ENCODE measurements at regions not wholly inside any gene's neighbourhood (a gene's known extent, or its start where the extent isn't known, plus 50 kb on each side); places are given as distances from the start of the nearest gene placed in this dataset.

DNA sequence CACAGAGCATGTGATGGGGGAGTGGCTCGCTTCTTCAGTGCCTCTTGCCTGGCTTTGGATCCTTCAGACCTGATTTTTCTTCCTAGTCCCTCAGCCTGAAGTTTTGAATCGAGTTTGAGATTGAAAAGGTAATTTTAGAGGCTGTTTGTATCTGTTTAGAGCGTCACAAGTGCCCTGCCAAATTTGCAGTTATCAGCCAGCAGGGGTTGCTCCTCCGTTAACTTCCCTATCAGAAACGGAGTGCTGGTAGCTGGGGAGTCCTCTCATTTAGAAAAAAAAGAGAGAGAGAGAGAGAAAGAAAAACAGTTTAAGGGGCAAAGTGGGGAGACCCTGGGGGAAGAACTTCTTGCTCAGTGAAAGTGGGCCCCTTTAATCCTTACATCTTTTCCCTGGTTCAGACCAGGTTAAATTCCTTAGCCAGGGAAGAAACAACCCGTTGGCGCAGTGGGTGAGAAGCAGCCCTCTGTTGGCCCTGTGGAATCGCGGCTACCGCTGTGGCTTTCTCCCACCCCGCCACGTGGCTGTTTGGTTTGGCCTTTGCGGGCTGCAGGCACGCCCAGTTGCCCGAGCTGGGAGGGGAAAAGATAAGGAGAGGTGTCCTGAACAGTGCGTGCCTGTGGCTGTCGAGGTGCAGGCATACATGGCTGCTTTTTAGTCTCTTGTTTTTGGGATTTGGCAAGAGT is 576.7 kb upstream of the ACO1 start:
- H3K27ac ChIP-seq = no peak overlapping the region
- H3K4me1 ChIP-seq (replicated peaks in 1 of 2) = no peaks in the 10 kb centered on the region
- ATAC-seq (replicated peaks in 6 of 8) = no peak
- in situ Hi-C loops (cut with MboI; ENCODE audit: low pct_unique_long_range_greater_than_20kb in 2 of 9, low sequenced_read_pairs in 9 of 9, unreplicated experiment in 9 of 9) = no loop called here
- 0 to 100% (median 62%) methylated on average over 1 to 8 of the region's 17 CpGs for WGBS, 10 experiments
- H3K4me3 ChIP-seq = no peak overlapping the region

DNA sequence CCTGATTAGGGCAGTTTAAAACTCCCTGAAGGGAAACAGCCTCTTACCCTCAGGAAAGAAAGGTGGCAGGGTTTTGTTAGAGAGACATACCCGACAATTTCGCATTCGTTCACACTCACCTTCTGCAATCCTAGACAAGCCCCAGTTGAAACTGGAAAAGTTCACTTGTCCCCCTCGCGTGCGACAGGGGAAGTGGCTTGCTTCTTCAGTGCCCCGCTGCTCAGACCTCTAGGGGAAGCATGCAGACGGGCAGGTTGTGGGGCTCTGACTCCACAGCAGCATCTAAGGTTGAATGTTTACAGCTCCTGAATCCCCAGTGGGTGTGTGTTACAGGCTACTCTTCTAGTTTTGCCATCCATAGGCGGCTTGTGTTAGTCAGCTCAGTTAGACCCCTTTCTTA is 575.7 kb upstream of the ACO1 start:
- in situ Hi-C loops (cut with MboI; ENCODE audit: low pct_unique_long_range_greater_than_20kb in 2 of 9, low sequenced_read_pairs in 9 of 9, unreplicated experiment in 9 of 9) = no loop called here
- 0 to 100% (median 93%) methylated on average over 1 to 9 of the region's 9 CpGs; no CpG with 5 or more reads in 5 of the 10 experiments for WGBS, 10 experiments
- ATAC-seq (replicated peaks in 6 of 8) = no peak
- H3K4me1 ChIP-seq (replicated peaks in 1 of 2) = no peaks in the 10 kb centered on the region
- H3K27ac ChIP-seq = no peak overlapping the region
- H3K4me3 ChIP-seq = no peak overlapping the region

DNA sequence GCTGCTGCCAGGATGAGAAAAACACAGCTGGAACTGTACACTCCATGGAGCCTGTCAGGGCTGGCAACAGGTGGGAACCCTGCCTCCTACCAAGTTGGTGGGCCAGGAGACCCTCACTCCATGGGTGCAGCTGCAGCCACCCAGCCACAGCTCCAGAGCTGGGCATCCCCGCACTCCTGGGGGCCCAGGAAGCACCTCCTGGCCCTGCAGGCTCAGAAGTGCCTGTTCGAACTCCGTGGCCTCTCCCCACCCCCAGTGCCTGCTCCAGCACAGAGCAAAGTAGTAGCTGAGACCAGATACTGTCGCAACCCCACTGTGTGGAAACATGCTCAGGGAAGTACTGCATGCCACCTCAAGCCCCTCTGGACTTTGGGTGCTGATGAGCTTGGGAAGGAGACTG is 564.0 kb upstream of the ACO1 start:
- ATAC-seq (replicated peaks in 6 of 8) = no peak
- H3K4me1 ChIP-seq (replicated peaks in 1 of 2) = no peaks in the 10 kb centered on the region
- in situ Hi-C loops (cut with MboI; ENCODE audit: low pct_unique_long_range_greater_than_20kb in 2 of 9, low sequenced_read_pairs in 9 of 9, unreplicated experiment in 9 of 9) = no loop called here
- whole genome bisulfite sequencing, 10 experiments = 50 to 60% methylated on average over 1 to 3 of the region's 4 CpGs; no CpG with 5 or more reads in 8 of the 10 experiments
- no peak overlapping the region for H3K4me3 ChIP-seq
- H3K27ac ChIP-seq = no peak overlapping the region

DNA sequence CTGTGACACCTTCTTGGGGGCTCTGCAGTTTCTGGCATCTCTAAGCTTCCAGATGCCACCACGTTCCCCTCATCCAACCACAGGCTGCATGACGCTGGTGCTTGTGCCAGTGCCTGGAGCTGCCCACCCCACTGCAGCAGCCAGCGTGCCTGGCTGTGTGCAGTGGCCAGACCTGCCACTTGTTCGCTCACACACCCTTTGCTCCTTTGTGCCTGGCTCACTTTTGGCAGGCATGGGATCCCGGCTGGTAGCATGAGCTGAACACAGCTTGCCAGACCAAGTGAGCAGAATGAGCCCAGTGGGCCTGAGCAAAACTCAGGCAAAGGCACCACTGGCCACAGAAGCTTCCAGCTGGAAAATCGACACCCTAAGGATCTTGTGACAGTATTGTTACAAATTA is 562.9 kb upstream of the ACO1 start:
- in situ Hi-C loops (cut with MboI; ENCODE audit: low pct_unique_long_range_greater_than_20kb in 2 of 9, low sequenced_read_pairs in 9 of 9, unreplicated experiment in 9 of 9) = no loop called here
- no peak overlapping the region for H3K27ac ChIP-seq
- 0 to 100% (median 66%) methylated on average over 1 to 3 of the region's 6 CpGs; no CpG with 5 or more reads in 4 of the 10 experiments for WGBS, 10 experiments

DNA sequence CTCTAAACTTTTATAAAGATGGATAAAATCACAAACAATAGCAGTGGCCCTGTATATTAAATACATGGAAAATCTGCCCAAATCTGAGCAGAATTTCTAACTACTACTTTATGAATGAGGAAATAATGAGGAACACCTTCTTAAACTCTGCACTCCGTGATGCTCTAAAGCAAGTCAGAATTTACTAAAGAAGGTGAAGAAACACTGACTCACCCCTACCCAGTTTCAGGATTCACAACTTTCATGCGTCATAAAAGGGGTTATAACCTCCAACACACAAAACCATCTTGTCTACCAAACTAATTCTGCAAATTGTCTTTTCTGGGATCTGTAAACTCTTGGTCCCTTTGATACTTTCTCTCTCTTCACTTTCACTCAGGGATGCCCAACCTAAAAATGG is 561.1 kb upstream of the ACO1 start:
- 29 to 100% (median 75%) methylated on average over 1 to 2 of the region's 2 CpGs; no CpG with 5 or more reads in 3 of the 10 experiments for WGBS, 10 experiments
- H3K4me3 ChIP-seq = no peak overlapping the region
- ATAC-seq (replicated peaks in 6 of 8) = no peak
- H3K4me1 ChIP-seq (replicated peaks in 1 of 2) = no peaks in the 10 kb centered on the region
- in situ Hi-C loops (cut with MboI; ENCODE audit: low pct_unique_long_range_greater_than_20kb in 2 of 9, low sequenced_read_pairs in 9 of 9, unreplicated experiment in 9 of 9) = no loop called here
- no peak overlapping the region for H3K27ac ChIP-seq

More for the DNA sequence above, 562.9 kb upstream of the ACO1 start:
- H3K4me3 ChIP-seq = no peak overlapping the region
- no peaks in the 10 kb centered on the region for H3K4me1 ChIP-seq (replicated peaks in 1 of 2)
- no peak for ATAC-seq (replicated peaks in 6 of 8)

DNA sequence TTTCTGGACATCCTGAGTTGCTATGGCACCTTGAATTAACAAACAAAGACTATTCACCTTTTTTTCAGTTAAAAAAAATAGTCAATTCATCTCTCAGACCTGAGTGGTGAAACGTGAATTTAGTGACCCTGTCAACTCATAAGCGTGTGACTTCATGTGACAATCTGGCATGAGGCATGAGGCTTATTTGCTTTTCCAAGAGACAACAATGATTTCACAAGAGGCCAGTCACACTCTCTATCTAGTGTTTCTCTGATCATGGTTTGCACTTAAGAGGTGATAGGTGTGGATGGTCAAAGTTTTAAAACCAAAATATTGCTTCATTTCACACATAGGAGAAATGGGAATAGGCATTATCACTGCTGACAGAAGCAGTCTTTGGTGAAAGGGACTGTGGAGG is 559.6 kb upstream of the ACO1 start:
- Histone ChIP-seq H3K4me1 (replicated peaks in 1 of 2) (no peaks in the 10 kb centered on the region), H3K27ac (no peak overlapping the region), H3K4me3 (no peak overlapping the region)
- WGBS, 10 experiments = 0 to 100% (median 60%) methylated on average over 1 to 2 of the region's 2 CpGs; no CpG with 5 or more reads in 3 of the 10 experiments
- ATAC-seq (replicated peaks in 6 of 8) = peak in 1 of 8 experiments; percentile 63
- in situ Hi-C loops (cut with MboI; ENCODE audit: low pct_unique_long_range_greater_than_20kb in 2 of 9, low sequenced_read_pairs in 9 of 9, unreplicated experiment in 9 of 9) = no loop called here

DNA sequence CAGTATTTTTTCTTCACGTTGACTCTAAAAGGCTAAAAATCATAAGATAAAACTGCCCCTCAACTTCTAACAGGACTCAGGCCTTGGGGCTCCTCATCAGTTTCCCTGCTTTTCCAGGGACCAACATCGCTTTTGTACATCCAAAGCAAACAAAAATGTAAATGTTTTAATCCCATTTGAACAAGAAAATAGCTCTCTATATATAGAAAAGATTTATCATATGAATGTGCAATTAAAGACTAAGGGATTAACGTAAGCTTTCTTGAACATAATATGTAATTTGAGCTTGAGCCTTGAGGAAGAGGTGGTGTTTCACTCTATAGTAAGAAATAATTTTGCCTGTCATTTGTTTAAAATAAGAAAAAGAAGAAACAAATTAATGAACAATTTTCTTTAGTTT is 547.2 kb upstream of the ACO1 start:
- no peak for ATAC-seq (replicated peaks in 6 of 8)
- Histone ChIP-seq H3K27ac (no peak overlapping the region), H3K4me1 (replicated peaks in 1 of 2) (no peaks in the 10 kb centered on the region), H3K4me3 (no peak overlapping the region)
- in situ Hi-C loops (cut with MboI; ENCODE audit: low pct_unique_long_range_greater_than_20kb in 2 of 9, low sequenced_read_pairs in 9 of 9, unreplicated experiment in 9 of 9) = no loop called here
- WGBS, 10 experiments = 0 to 100% (median 81%) methylated on average over 1 to 3 of the region's 3 CpGs

DNA sequence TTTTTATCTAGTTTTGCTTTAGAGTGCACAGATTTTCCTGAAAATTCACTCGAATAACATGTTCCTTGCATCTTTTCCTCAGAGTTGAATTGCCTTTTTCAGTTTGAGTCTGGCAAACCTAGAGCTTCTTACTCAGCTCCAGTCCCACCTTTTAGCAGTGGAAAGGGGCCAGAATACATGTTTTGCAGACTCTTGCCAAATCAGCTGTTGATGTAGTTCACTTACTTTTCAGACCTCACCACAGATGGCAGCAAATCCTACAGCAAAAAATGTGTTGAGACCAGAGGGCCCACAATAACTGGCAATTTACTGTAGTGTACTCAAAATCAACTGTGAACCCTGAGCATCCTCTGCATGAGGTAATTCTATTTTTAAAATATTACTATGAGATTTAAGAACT is 545.2 kb upstream of the ACO1 start:
- peak in 1 of 8 experiments; percentile 16 for ATAC-seq (replicated peaks in 6 of 8)
- in situ Hi-C loops (cut with MboI; ENCODE audit: low pct_unique_long_range_greater_than_20kb in 2 of 9, low sequenced_read_pairs in 9 of 9, unreplicated experiment in 9 of 9) = no loop called here

DNA sequence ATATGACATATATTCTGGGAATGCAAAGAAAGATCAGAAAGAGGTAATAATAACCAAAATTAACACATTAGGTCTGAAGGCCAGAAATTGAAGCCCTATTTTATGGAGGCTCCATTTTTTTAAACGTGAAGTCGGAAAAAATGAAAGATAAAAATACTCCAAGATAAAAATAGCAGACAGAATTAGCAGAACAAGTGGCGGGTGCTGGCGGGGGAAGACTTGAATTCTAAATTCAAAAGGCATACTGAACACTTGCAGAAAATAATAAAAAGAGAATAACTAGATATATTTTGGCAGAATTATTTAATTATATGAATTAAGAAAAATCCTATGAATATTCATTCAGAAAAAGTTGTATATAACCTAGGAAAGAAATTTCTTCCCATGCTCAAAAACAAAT is 543.7 kb upstream of the ACO1 start:
- H3K4me3 ChIP-seq = no peak overlapping the region
- WGBS, 10 experiments = 0 to 100% (median 83%) methylated on average over 2 to 4 of the region's 4 CpGs
- H3K4me1 ChIP-seq (replicated peaks in 1 of 2) = no peaks in the 10 kb centered on the region
- in situ Hi-C loops (cut with MboI; ENCODE audit: low pct_unique_long_range_greater_than_20kb in 2 of 9, low sequenced_read_pairs in 9 of 9, unreplicated experiment in 9 of 9) = no loop called here
- ATAC-seq (replicated peaks in 6 of 8) = no peak
- H3K27ac ChIP-seq = no peak overlapping the region

More for the DNA sequence above, 545.2 kb upstream of the ACO1 start:
- Histone ChIP-seq H3K4me1 (replicated peaks in 1 of 2) (no peaks in the 10 kb centered on the region), H3K27ac (no peak overlapping the region), H3K4me3 (no peak overlapping the region)
- WGBS, 10 experiments = 0 to 86% (median 40%) methylated on average over 1 of the region's 1 CpG; no CpG with 5 or more reads in 3 of the 10 experiments

DNA sequence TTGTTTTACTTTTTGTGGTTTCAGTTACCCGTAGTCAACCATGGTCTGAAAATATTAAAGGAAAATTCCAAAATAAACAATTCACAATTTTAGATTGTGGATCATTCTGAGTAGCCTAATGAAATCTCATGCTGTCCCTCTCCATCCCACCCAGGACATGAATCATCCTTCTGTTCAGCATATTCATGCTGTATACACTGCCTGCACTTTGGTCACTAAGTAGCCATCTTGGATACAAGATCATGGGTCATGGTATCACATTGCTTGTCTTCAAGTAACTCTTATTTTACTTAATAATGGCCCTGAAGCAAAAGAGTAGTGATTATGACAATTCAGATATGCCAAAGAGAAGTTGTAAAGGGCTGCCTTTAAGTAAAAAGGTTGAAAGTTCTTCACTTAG is 536.5 kb upstream of the ACO1 start:
- H3K4me3 ChIP-seq = no peak overlapping the region
- 0 to 100% (median 91%) methylated on average over 1 of the region's 1 CpG; no CpG with 5 or more reads in 3 of the 10 experiments for WGBS, 10 experiments
- no peak for ATAC-seq (replicated peaks in 6 of 8)

DNA sequence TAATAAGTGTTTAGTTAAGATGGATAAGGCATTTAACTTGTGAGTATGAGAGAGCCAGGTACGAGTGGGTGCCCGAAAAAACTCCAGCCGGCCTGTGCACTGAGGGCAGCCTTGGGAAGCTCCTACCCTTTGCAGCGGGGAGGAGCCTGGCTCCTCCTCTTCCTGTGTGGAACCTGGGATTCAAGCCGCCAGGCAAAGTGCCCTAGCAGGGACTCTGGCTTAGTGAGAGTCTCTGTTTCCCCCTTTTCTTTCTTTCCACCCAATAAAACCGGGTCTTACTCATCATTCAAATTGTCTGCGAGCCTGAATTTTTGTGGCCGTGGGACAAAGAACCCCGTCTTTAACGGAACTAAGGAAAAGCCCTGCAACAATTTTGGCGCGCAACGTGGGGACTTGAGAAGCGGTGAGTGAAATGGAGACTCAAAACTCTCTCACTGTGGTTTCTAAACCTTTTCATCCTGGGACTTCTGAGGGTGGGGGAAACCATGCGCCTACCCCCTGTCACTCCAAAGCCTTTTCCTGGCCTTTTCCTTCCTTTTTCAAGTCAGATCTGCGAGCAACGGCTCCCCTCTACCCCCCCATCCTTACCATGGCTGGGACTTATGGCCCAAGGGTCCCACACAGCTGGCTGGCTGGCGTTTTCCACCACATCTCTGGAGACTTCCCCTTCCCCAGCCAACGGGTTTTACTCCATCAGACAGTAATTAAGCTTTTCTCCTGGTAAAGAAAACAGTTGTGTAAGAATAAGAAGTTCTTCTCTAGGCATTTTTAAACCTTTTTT is 535.7 kb upstream of the ACO1 start:
- in situ Hi-C loops (cut with MboI; ENCODE audit: low pct_unique_long_range_greater_than_20kb in 2 of 9, low sequenced_read_pairs in 9 of 9, unreplicated experiment in 9 of 9) = no loop called here
- H3K27ac ChIP-seq = no peak overlapping the region
- no peaks in the 10 kb centered on the region for H3K4me1 ChIP-seq (replicated peaks in 1 of 2)
- no peak overlapping the region for H3K4me3 ChIP-seq
- ATAC-seq (replicated peaks in 6 of 8) = no peak
- 0 to 100% (median 88%) methylated on average over 1 to 12 of the region's 19 CpGs; no CpG with 5 or more reads in 1 of the 10 experiments for WGBS, 10 experiments

More for the DNA sequence above, 536.5 kb upstream of the ACO1 start:
- in situ Hi-C loops (cut with MboI; ENCODE audit: low pct_unique_long_range_greater_than_20kb in 2 of 9, low sequenced_read_pairs in 9 of 9, unreplicated experiment in 9 of 9) = no loop called here
- no peaks in the 10 kb centered on the region for H3K4me1 ChIP-seq (replicated peaks in 1 of 2)
- H3K27ac ChIP-seq = no peak overlapping the region

DNA sequence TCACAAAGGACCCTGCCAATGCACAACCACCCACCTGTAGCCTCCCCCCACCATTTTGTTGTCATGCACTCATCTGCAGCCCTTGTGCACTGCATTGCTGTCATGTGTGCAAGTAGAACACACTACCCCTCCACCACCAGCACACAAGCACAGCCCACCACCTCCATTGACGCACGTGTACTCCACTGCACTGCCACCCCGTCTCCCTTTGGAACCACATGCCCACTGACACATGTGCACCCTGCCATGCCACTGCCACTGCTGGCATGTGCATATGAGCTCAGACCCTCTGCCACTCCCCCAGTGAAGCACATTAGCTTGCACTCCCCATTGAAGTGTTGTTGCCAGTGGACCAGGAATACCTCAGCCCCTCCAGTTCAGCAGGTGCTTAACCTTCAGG is 530.3 kb upstream of the ACO1 start:
- no peak overlapping the region for H3K4me3 ChIP-seq
- no peak overlapping the region for H3K27ac ChIP-seq
- in situ Hi-C loops (cut with MboI; ENCODE audit: low pct_unique_long_range_greater_than_20kb in 2 of 9, low sequenced_read_pairs in 9 of 9, unreplicated experiment in 9 of 9) = no loop called here
- H3K4me1 ChIP-seq (replicated peaks in 1 of 2) = no peaks in the 10 kb centered on the region
- no peak for ATAC-seq (replicated peaks in 6 of 8)
- 40 to 100% methylated on average over 2 of the region's 3 CpGs; no CpG with 5 or more reads in 8 of the 10 experiments for WGBS, 10 experiments

DNA sequence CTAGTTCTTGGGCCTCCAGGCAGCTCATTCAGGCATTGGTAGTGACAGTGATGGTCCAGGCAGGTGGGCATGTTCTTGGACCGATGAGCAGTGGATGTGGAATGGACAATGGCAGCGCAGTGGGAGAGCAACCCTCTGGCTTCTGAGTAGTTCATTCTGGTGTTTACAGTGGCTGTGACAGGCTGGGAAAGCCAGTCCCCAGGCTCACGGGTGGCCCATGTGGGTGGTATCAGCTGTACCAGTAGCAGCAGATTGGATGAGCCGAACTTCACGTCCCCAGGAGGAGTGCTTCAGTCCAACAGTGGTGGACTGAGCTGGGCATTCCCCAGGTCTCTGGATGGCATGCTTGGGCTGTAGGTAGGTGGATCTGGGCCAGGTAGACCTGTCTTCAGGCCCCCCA is 515.6 kb upstream of the ACO1 start:
- Histone ChIP-seq H3K4me1 (replicated peaks in 1 of 2) (no peaks in the 10 kb centered on the region), H3K27ac (no peak overlapping the region), H3K4me3 (no peak overlapping the region)
- in situ Hi-C loops (cut with MboI; ENCODE audit: low pct_unique_long_range_greater_than_20kb in 2 of 9, low sequenced_read_pairs in 9 of 9, unreplicated experiment in 9 of 9) = no loop called here
- 0 to 100% (median 65%) methylated on average over 1 to 2 of the region's 5 CpGs; no CpG with 5 or more reads in 6 of the 10 experiments for WGBS, 10 experiments
- no peak for ATAC-seq (replicated peaks in 6 of 8)

Measured in motor neuron (in vitro differentiated cells).